GM19351 (cell line): ENCODE measurements at regions not wholly inside any gene's neighbourhood (a gene's known extent, or its start where the extent isn't known, plus 50 kb on each side); places are given as distances from the start of the nearest gene placed in this dataset.
"Not testable (repeated sequence)": the region's sequence is repeated elsewhere in the genome, so short reads cannot be mapped to it uniquely, and the experiment has no call there.

Source experiments
- ATAC-seq: cut with Tn5 transposase; IDR thresholded peaks from one replicate; pipeline ENCODE4 v1.9.1; 2021; ENCODE audit warnings: mild to moderate bottlenecking, moderate library complexity; ENCODE audit not compliant: unreplicated experiment

DNA sequence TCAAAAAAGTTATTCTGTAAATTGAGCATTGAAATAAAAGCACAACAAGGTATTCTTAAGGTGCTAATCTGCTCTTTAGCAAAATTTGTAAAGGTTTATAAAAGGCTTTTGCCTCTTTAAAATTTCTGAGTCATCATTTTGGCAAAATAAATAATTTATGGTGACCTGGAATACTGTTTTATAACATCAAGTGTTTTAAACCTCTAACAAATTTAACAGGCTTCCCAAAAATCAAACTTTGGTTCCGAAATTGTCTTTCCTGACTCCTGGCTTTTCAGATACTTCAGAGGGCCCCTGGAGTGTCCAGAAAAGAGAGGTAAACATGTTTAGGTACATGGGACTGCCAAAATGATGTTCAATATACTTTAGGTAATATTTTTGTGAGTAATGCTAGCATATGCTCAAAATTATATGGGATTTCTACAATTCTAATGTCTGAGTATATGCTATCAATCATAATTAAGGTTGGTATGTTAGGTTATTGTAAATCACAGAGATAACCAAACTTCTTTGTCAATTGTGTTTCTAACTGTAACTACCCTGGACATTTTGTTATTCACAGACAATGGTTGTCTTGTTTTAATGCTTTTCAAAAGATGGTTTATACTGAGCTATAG is 160.3 kb upstream of the OLIG3 start:
- ATAC-seq: no peak

DNA sequence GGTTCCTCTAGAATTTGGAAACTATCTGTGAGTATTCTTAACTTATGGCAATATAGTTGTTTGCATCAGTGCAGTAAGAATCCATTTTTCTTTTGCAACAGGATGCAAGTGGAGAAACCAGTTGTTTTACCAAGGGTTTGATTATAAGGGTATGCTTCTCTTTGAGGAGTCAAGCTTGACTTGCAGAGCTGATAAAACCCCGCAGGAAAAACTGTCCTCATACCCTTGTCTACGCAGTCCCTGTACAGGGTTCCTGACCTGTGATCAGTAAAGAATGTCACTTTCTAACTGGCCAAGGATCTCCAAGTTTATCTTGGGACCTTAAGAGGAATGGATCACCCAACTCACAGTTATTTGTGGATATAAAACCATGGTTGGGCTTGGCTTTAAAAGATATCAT is 161.1 kb upstream of the OLIG3 start:
- ATAC-seq: no peak

DNA sequence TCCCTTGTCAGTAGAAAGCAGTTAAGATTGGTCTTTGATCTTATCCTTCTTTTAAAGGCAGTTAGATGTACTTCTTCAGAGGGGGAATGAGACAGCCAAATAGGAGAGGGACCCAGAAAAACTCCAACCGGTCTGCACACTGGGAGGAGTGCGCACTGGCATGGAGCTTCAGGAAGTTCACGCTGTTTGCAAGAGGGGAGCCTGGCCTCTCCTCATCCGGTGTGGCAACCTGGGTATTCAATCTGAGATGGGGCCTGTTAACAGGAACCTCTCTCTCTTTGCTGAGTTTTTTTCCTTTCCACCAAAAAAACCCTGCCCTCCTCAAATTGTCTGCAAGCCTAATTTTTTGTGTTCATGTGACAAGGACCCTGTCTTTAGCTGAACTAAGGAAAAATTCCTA is 162.5 kb upstream of the OLIG3 start:
- no peak for ATAC-seq

DNA sequence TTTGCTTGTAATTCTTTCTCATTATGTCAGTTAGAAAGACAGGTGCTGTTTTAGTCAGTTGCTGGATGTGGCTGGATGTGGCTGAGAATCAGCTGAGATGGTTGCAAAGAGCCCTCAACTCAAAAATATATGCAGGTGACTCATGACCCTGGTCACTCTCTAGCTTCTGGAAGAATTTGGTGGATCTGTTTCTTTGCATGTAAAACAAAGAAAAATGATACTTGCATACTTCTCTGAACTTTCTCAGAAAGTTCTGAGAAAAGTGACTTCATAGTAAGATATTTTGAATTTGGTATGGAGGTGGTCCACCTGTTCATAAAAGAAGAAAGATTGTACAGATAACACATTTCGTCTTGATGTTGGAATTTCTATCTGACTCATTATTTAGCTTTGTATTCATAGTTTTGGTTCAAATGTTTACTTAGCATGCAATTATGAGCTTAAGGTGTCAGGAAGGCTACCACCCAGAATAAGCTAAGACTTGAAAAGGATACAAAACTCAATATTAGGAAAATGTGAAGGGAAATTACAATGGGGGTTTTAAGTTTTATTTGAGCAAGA is 163.2 kb upstream of the OLIG3 start:
- ATAC-seq: peak; percentile 59

DNA sequence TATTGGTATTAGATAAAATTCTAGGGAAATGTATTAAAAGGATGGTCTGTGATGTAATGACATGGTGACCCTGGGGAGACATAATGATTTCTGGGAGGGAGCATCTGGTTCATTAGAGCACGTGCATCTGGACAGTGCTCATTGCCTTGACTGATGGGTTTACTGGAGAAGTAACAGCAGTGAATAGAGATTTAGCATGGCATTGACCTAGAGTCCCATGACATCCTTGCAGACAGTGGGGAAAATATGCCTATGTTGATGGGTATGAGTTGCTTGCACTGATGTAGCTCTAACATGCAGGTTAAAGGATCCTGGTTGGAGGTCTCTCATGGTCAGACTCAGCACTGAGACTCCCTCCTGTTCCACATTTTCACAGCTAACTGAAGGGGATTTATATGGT is 164.1 kb upstream of the OLIG3 start:
- no peak for ATAC-seq

DNA sequence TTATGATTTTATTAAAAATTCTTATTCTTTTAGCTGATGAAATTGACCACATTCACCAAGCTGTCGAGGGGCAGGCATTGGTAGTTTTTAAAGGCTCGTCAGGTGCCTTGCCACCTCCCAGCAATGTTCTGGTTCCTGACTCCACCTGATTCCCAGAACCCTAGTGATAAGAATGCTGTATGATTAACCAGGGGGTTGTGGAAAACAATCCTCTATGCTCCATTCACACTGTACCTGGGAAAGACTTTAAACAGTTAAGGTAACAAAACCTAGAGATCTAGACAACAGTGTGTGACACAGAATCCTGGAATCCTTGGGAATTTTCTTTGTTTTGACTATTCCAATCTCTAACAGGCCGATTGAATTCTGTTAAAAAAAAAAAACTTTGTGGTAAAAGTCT is 165.7 kb upstream of the OLIG3 start:
- no peak for ATAC-seq

DNA sequence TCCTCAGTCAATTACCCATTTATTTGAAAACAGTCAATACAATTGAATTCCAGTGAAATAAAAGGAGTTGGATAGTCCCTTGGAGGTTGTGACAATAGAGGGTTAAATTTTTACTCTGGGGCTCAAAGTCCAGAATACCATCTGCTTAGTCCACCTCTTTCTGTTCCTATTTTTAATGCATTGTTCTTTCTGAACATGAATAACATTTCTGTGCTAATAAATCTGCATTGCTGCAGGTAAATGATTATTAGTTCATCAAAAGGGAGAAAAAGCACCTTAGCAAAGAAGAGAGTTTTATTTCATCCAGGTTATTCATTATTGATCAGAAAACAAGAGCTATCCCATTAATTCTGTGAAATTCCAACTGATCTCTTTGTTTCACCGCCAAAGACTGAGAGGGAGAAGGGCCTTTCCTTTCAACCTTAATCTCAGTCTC is 166.1 kb upstream of the OLIG3 start:
- no peak for ATAC-seq

DNA sequence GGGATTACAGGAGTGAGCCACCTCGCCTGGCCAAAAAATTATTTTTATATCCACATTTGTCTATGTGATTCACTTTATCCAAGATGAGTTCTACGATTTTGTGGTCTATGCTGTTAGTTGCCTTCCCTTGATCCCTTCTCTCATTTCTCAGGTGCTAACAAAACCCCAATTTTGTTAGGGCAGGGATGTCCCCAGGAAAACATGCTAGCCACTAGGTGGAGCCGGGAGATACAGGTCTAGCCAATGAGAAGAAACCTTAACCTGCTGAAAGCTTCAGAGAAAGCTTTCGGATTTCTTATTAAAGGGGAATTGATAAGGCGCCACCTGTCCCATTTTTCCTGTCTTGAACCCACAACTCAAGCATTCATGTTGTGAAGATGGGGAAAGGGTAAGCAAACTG is 167.4 kb upstream of the OLIG3 start:
- ATAC-seq: no peak

DNA sequence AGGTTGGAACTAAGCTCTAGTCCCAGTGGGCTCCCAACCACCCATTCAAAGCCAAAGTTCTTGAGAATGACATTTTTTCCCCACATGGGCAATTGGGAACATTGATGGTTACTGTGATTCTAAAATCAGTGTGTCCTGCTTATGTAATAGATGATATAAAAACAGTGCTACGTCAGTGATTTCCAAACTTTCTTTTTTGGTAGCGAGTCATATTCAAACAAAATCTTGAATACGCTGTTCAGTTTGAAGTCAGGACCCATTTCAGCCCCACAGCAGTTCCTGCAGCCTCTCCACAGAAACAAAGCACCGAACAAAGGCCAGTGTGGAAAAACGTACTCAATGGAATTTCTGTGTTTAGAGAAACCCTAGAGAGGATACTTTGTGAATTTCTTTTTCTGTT is 170.0 kb upstream of the OLIG3 start:
- no peak for ATAC-seq

DNA sequence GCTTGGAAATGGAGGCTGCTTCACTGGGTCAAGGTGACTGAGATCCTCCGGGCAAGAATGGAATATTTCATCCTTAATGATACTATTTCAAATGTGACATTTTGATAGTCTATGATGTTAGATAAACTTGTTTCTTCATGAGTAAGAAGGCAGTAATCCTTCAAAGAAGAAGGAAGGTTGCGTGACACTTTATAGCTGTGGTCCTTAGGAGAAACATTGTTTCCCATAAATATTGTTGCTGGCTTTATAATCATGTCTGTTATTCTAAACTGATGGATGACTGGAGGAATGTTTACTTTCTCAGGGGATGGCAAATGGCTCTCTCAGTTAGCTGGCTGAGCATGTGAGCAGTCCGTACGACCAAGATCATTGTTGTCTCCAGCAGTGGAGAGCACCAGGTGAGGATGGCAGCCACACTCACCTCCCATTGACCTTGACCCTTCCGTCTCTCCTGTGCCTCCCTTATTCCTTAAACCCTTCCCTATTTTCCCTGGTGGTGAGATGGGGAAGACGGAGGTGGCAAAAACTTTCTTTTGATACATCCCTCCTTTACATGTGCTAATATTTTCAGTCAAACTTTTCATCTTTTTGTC is 171.2 kb upstream of the OLIG3 start:
- ATAC-seq: no peak

DNA sequence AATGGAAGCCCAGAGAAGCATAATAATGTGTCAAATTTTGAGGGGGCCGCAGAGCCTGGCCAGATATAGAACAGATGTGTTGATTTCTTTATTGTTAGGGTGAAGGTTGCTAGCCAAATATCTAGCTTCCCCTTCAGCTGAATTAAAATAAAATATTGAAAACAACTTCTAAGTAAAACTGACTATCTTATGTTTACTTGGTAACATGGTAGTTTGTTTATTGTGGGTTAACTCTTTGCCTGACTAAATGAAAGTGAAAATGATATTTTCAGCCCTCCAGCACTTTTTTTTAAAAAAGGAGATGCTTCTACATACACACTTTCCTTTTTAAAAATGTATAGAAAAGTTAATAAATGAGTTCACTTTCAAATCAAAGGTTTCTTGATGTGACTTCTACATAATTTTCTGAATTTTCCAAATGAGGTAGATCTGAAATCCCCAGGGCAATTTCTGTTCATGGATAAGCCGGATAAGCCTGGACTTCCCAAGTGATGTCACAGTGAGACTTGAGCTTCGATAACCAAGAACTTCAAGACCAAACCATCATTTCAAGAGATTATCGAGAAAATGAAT is 172.1 kb upstream of the OLIG3 start:
- ATAC-seq: peak; percentile 59

DNA sequence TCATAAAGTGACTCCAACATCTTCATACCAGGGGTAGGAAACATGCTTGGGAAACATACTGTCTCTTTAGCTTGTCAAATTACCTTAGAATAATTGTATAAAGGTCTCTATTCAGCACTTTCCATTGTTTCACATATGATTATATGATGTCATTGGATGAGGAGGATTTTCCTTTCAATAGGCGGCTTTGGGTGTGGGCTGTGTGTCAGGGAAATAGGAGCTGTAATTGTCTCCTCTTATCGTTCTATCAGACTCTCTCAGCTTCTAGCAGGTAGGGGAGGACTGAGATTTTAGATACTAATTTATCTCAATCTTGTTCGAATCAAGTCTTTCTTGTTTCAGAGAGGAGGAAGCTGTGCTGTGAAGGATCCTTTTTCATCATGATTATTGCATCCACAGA is 179.4 kb upstream of the OLIG3 start:
- ATAC-seq: no peak

DNA sequence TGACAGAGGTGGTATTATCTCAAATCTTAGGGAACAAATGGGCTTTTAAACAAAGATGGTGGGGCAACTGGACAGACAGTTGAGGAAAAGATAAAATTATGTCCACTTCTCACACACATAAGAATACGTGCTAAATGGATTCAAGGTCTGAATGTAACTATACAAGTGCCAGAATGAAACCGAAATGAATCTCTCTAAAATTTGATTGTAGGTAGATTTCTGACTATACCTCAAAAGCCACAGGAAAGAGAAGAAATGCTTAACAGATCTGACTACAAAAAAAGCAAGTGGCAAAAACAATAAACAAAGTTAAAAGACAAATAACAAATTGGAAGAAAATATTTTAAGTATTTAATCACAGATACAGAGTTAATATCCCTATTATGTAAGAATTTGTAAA is 182.7 kb upstream of the OLIG3 start:
- no peak for ATAC-seq

DNA sequence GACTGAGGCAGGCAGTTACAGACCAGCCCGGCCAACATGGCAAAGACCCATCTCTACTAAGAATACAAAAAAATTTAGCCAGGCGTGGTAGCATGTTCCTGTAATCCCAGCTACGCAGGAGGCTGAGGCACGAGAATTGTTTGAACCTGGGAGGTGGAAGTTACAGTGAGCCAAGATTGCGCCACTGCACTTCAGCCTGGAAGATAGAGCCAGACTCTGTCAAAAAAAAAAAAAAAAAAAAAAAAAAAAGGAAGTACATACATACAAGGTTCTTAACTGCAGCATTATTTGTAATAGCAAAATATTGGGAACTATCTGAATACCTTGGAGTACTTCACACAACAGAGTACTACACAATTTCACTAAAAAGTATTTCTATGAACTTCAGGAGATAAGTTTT is 183.5 kb upstream of the OLIG3 start:
- ATAC-seq: no peak

DNA sequence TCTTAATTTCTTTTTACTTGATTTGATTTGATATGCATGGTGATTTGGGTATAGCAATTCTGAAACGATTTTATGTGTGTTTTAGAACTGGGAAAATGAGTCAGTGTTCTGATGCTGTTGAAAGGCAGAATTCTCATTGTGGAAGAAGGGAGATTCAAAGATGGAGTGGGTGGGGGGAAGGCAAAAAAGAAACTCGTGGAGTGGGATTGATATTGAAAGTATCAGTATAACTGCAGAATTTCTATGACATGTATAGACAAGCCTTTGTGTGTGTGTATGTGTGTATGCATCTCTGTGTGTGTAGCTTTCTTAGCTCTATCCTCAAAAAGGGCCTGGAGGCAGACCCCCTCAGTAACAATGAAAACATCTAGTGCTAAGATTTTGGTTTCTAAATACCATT is 184.3 kb upstream of the OLIG3 start:
- ATAC-seq: no peak

DNA sequence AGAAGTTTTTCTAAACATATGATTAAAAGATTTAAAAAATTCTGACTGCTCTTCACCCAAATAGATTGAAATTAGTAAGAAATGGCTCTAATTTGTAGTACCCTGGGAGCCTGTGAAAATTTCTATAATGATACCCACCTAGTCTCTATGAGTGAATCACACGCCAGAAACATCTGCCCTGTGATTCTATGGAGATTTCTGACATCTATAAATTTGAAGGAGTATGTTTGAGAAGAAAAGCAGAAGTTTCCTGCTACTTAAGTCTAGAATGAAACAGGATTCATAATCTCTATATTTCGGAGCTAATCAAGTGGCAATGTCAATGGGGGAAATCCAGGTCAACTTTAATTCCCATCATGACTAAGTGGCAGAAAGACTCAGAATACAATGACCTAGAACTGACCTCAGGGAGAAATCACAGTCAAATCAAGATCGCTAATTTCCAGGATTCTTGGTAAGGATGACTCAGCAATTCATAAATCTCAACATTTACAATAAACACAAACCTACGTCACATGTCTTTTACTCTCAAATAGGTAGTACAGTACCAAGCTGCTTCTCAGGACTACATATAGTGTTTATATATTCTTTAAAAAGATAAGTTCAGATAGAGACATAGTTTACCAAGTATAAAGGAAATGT is 186.2 kb upstream of the TNFAIP3 start:
- ATAC-seq: peak; percentile 52

DNA sequence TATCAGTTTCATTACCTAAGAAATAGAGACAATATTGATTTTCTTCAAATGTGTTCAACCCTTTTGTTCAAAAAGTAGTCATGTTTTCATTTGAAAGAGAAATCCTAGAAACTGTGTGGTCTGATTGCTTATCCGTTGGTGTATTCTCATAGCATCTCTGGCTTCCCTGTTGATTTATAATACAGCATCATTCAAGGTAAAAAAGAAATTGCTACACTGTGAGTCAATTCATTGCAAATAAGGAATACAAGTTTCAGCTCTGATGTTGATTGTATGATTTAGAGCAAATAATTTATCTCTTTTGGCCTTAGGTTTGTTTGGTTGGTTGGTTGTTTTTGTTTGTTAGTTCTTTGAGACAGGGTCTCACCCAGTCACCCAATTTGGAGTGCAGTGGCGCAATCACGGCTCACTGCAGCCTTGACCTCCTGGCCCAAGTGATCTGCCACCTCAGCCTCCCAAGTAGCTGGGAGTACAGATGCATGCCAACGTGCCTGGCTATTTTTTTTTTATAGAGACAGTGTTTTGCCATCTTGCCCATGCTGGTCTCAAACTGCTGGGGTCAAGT is 185.5 kb upstream of the TNFAIP3 start:
- no peak for ATAC-seq

DNA sequence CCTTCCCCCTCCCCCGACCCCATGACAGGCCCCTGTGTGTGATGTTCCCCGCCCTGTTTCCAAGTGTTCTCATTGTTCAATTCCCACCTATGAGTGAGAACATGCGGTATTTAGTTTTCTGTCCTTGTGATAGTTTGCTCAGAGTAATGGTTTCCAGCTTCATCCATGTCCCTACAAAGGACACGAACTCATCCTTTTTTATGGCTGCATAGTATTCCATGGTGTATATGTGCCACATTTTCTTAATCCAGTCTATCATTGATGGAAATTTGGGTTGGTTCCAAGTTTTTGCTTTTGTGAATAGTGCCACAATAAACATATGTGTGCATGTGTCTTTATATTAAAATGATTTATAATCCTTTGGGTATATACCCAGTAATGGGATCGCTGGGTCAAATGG is 184.4 kb upstream of the TNFAIP3 start:
- not testable (repeated sequence) for ATAC-seq

DNA sequence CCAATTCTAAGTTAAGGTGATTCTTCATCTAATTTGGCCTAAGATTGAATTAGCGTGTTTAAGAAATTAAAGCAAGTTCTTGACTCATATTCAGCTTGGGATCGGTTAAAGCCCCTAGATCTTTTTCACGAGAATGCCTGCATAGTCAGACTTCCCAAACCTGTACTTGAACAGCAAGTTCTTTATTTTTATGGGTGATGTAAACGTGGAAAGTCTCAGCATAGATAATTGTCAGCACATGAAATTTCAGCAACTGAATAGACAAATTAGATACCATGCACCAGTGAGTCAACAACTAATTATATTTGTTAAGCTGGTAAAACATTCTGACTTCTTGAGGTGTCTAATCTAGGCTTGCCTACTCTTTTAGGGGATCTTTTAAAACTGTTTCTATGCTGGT is 183.1 kb upstream of the TNFAIP3 start:
- no peak for ATAC-seq

DNA sequence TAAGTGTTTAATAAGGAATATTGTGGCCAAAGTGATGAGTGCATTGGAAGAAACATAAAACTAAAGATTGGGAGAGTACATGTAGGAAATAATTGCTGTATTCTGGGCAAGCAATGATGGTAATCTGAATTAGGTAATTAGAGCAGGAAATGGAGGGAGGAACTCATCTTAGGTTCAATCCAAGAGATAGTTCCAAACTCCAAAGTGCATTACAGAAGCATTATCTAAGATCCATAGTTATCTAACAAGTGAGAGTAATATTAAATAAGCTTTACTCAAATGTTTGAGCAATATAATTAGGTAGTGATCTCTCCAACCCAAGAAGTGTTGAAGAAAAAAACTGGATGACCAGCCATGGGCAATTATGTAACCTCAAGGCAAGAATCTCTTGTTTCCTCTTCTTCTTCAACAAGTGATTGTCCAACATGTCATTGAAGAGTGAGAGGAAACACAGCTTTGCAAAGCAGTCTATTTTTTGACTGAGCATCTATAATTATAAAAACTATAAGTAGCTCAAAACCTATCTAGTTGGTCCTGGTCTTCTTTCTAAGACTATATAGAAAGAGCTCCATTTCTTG is 181.2 kb upstream of the TNFAIP3 start:
- ATAC-seq: no peak

DNA sequence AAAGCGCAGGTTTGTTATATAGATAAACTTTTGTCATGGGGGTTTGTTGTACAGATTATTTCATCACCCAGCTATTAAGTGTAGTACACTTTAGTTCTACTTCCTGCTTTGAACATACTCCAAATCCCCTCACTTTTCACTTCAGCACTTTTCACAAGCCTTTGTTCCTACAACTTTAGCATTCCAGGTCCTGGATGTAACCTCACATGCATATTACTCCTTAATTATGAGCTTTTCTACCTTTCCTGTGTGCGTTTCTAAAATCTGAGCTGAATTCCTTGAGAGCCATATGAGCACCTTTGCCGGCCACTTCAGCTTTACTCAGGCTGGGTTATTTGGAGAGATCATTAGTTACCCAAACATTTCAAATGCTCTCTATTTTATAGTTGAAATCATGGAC is 179.2 kb upstream of the TNFAIP3 start:
- ATAC-seq: no peak
